BLaER1 (cell line): ENCODE measurements at regions not wholly inside any gene's neighbourhood (a gene's known extent, or its start where the extent isn't known, plus 50 kb on each side); places are given as distances from the start of the nearest gene placed in this dataset.

Experiments
- H3K27ac ChIP-seq: shearing (Covaris generic); formaldehyde crosslinking; 2 replicates; pipeline ENCODE4 v1.8.1; 2022
- H3K27me3 ChIP-seq: shearing (Covaris generic); formaldehyde crosslinking; 2 replicates; pipeline ENCODE4 v1.8.1; 2022
- H3K36me3 ChIP-seq: shearing (Covaris generic); formaldehyde crosslinking; 2 replicates; pipeline ENCODE4 v1.8.1; 2022
- H3K4me1 ChIP-seq: shearing (Covaris generic); formaldehyde crosslinking; 2 replicates; pipeline ENCODE4 v1.8.1; 2022
- H3K4me2 ChIP-seq: shearing (Covaris generic); formaldehyde crosslinking; 2 replicates; pipeline ENCODE4 v1.8.1; 2022
- H3K4me3 ChIP-seq: shearing (Covaris generic); formaldehyde crosslinking; 2 replicates; pipeline ENCODE4 v1.8.1; 2022
- H3K9ac ChIP-seq: shearing (Covaris generic); formaldehyde crosslinking; 2 replicates; pipeline ENCODE4 v1.8.1; 2022
- H3K9me3 ChIP-seq: shearing (Covaris generic); formaldehyde crosslinking; 2 replicates; pipeline ENCODE4 v1.8.1; 2022
- H4K20me1 ChIP-seq: shearing (Covaris generic); formaldehyde crosslinking; 2 replicates; pipeline ENCODE4 v1.8.1; 2022
- Cebpa-rat ChIP-seq: shearing (Covaris generic); IDR thresholded peaks from 2 replicates; pipeline ENCODE4 v1.8.1; 2022

DNA sequence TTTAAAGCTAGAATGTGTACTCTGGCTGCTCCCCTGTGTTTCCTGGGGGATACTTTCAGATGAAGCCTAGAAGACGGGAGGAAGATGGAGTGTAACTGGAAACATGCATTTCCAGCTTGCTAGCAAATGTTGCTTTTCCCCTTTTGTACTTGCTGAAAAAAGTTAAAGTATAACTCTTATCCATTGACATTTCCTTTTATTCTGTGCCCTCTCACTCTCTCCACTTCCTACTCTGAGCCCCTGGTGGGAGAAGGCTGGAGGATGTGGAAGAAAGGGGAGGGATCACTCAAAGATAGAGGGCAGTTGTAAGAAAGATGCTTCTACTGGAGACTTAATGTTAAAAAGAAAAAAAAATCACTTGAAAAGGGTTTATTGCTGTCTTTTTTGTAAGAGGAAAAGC is 396.5 kb downstream of the DTHD1 start:
- H3K36me3 ChIP-seq, result no peaks in the 10 kb centered on the region
- no peaks in the 10 kb centered on the region for H3K4me1 ChIP-seq
- H3K27me3 ChIP-seq, result no peaks in the 10 kb centered on the region
- H3K9ac ChIP-seq, result no peak overlapping the region
- no peaks in the 10 kb centered on the region for H3K9me3 ChIP-seq
- no peak overlapping the region for H3K4me2 ChIP-seq
- TF ChIP-seq Cebpa-rat, result no peak
- H4K20me1 ChIP-seq, result no peaks in the 10 kb centered on the region
- no peak overlapping the region for H3K27ac ChIP-seq
- H3K4me3 ChIP-seq, result no peak overlapping the region

DNA sequence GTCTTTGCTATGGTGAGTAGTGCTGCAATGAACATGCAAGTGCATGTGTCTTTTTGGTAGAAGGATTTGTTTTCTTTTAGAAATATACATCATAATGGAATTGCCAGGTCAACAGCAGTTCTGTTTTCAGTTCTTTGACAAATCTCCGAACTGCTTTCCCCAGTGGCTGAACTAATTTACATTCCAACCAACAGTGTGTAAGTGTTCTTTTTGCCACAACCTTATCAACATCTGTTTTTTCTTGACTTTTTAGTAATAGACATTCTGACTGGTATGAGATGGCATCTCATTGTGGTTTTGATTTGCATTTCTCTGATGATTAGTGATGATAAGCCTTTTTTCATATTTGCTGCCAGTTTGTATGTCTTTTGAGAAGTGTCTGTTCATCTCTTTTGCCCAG is 406.3 kb downstream of the DTHD1 start:
- Histone ChIP-seq H3K4me1 (no peaks in the 10 kb centered on the region), H3K4me3 (no peak overlapping the region), H3K36me3 (no peaks in the 10 kb centered on the region), H3K9me3 (peaks cover 9% of the 10 kb centered on the region; the same call in 1 of the 2 replicates), H3K4me2 (no peak overlapping the region), H4K20me1 (no peaks in the 10 kb centered on the region), H3K27me3 (no peaks in the 10 kb centered on the region), H3K9ac (no peak overlapping the region), H3K27ac (no peak overlapping the region)
- no peak for TF ChIP-seq Cebpa-rat

DNA sequence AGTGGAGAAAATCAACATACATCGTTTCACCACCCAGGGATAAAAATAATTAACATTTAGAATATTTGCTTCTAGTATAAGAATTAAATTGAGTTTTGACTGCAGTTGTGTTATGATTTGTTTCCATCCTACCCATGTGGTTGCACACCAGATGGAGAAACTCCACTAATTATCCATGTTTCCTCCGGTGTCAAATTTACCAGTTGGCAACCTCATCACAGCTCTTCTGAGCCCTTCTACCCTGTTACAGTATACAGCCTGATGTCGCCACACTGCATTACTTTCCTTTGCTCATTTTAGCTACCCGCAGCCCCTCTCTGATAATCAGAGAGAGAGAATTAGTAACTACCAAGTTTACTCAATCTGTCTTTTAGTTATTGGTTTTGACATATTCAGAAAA is 411.2 kb downstream of the DTHD1 start:
- TF ChIP-seq Cebpa-rat, result no peak
- H3K36me3 ChIP-seq, result no peaks in the 10 kb centered on the region
- H3K4me2 ChIP-seq, result no peak overlapping the region
- H4K20me1 ChIP-seq, result no peaks in the 10 kb centered on the region
- no peaks in the 10 kb centered on the region for H3K4me1 ChIP-seq
- H3K27ac ChIP-seq, result no peak overlapping the region
- no peak overlapping the region for H3K4me3 ChIP-seq
- H3K9ac ChIP-seq, result no peak overlapping the region
- H3K9me3 ChIP-seq, result 0 out of 2 replicates have a peak, but pooled peaks cover 6% of the 10 kb centered on the region
- no peaks in the 10 kb centered on the region for H3K27me3 ChIP-seq

- H3K4me1 ChIP-seq, result no peaks in the 10 kb centered on the region
- no peaks in the 10 kb centered on the region for H4K20me1 ChIP-seq
- no peak overlapping the region for H3K27ac ChIP-seq
- TF ChIP-seq Cebpa-rat, result no peak
- H3K9ac ChIP-seq, result no peak overlapping the region
- peaks cover 31% of the 10 kb centered on the region for H3K9me3 ChIP-seq
- no peak overlapping the region for H3K4me2 ChIP-seq
- no peaks in the 10 kb centered on the region for H3K27me3 ChIP-seq
- H3K4me3 ChIP-seq, result no peak overlapping the region
- no peaks in the 10 kb centered on the region for H3K36me3 ChIP-seq
Measured at GRCh38 chr4:36702245-36702644, 420.8 kb downstream of the DTHD1 start.

DNA sequence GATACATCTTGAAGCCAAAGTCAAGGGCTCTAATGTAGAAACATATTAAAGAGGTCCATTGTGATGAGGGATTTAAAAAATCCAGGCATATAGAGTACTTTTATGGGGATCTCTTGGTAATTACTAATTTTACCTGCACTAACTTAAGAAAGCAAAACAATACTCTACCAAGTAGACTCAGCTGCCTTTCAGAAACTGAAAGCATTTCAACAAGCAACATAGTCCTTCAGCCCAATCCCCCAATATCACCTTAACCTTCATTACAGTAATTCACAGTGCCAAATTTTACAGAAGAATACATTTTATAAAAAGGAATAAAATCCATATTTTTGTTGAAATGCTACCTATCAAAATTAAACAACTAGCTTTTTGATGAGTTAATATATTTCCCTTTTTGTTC is 422.9 kb downstream of the DTHD1 start:
- Histone ChIP-seq H3K4me2 (no peak overlapping the region), H3K4me3 (no peak overlapping the region), H3K36me3 (no peaks in the 10 kb centered on the region), H3K9ac (no peak overlapping the region), H3K27me3 (no peaks in the 10 kb centered on the region), H3K4me1 (no peaks in the 10 kb centered on the region), H3K9me3 (peaks cover 31% of the 10 kb centered on the region), H4K20me1 (no peaks in the 10 kb centered on the region), H3K27ac (no peak overlapping the region)
- TF ChIP-seq Cebpa-rat, result no peak

- no peak overlapping the region for H3K27ac ChIP-seq
- H3K4me3 ChIP-seq, result no peak overlapping the region
- H3K9me3 ChIP-seq, result no peaks in the 10 kb centered on the region
- no peaks in the 10 kb centered on the region for H3K36me3 ChIP-seq
- H3K9ac ChIP-seq, result no peak overlapping the region
- H3K4me2 ChIP-seq, result no peak overlapping the region
- H3K4me1 ChIP-seq, result no peaks in the 10 kb centered on the region
- H3K27me3 ChIP-seq, result no peaks in the 10 kb centered on the region
- no peak for TF ChIP-seq Cebpa-rat
- H4K20me1 ChIP-seq, result no peaks in the 10 kb centered on the region
Measured at GRCh38 chr4:36709991-36710390, 428.6 kb downstream of the DTHD1 start.

DNA sequence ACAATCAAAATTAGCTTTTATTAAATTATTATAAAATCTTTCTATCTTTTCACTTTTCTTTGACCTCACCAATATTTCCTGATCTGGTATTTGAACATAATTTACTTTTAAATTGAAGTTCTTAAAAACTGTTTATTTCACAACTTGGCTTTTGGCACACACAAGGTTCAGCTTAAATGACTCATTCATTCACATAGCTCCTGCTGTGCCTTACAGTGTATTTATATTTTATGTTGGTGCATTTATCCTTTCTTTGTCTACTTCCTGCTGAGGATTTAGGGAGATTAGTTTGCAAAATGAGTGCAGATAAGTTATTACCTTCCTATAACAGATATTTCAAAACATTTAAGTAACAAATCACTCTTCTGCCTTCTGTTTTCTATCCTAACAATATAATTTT is 430.6 kb downstream of the DTHD1 start:
- Histone ChIP-seq H3K4me3 (no peak overlapping the region), H3K27ac (no peak overlapping the region), H4K20me1 (no peaks in the 10 kb centered on the region), H3K36me3 (no peaks in the 10 kb centered on the region), H3K4me1 (no peaks in the 10 kb centered on the region), H3K9me3 (no peaks in the 10 kb centered on the region), H3K27me3 (no peaks in the 10 kb centered on the region), H3K4me2 (no peak overlapping the region), H3K9ac (no peak overlapping the region)
- TF ChIP-seq Cebpa-rat, result no peak

DNA sequence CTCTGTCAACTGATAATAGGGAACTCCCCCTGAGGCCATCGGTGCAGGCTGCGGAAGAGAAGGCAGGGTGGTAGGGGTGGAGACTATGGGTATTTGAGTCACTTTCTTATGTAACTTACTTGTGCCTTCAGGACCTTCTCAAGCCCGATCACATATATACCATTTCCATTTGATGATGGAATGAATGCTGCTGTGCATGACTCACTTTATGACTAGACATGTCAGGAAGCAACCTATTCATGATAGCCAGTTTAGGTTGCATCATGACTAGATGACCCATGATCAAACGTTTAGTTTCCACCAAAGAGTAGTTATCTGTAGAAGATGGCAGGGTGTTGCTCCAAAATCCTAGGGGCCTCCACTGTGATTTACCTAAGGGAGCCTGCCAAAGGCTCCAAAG is 435.5 kb downstream of the DTHD1 start:
- H3K4me1 ChIP-seq, result no peaks in the 10 kb centered on the region
- H3K9me3 ChIP-seq, result no peaks in the 10 kb centered on the region
- no peak overlapping the region for H3K4me3 ChIP-seq
- H3K27ac ChIP-seq, result no peak overlapping the region
- H3K9ac ChIP-seq, result no peak overlapping the region
- H3K4me2 ChIP-seq, result no peak overlapping the region
- no peaks in the 10 kb centered on the region for H3K36me3 ChIP-seq
- H3K27me3 ChIP-seq, result no peaks in the 10 kb centered on the region
- TF ChIP-seq Cebpa-rat, result no peak
- H4K20me1 ChIP-seq, result no peaks in the 10 kb centered on the region

DNA sequence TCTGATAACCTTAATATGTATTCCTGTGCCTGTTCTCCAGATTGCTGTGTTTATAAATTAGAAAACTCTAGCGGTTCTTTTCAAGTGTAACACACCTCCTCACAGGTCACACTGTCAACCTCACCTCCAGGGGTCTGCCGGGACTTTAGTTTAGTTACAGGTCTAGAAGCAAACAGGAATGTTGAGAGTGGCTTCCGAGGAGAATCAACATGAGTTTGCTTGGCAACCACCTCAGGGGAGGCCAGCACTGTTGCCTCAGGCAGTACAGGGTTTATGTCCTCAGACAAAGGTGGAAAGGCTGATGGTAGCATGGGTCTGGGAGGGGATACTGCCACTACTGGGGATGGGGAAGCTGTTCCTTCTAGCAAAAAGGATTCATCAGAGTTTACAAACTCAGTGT is 438.0 kb downstream of the DTHD1 start:
- H3K4me1 ChIP-seq, result no peaks in the 10 kb centered on the region
- no peak overlapping the region for H3K9ac ChIP-seq
- no peak overlapping the region for H3K4me3 ChIP-seq
- no peaks in the 10 kb centered on the region for H4K20me1 ChIP-seq
- no peak for TF ChIP-seq Cebpa-rat
- no peaks in the 10 kb centered on the region for H3K9me3 ChIP-seq
- no peaks in the 10 kb centered on the region for H3K27me3 ChIP-seq
- H3K4me2 ChIP-seq, result no peak overlapping the region
- no peak overlapping the region for H3K27ac ChIP-seq
- H3K36me3 ChIP-seq, result no peaks in the 10 kb centered on the region

DNA sequence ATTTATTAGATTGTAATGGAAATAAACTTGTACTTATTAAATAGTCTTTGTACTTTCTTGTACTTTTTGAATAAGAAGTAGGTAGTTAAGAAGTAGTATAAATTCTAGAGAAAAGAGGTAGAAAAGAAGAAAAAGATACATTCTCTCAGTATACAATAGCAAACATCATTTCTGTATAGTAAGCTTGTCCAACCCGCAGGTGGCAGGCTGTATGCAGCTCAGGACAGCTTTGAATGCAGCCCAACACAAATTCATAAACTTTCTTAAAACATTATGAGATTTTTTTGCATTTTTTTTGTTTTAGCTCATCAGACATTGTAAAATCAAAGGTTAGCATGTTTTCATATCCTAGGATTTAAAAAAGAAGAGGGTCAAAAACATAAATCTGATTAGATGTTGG is 441.6 kb downstream of the DTHD1 start:
- no peak for TF ChIP-seq Cebpa-rat
- Histone ChIP-seq H3K36me3 (no peaks in the 10 kb centered on the region), H3K4me1 (no peaks in the 10 kb centered on the region), H3K9me3 (no peaks in the 10 kb centered on the region), H4K20me1 (no peaks in the 10 kb centered on the region), H3K4me2 (no peak overlapping the region), H3K4me3 (no peak overlapping the region), H3K27me3 (no peaks in the 10 kb centered on the region), H3K27ac (no peak overlapping the region), H3K9ac (no peak overlapping the region)

GRCh38 chr4:36734334-36734733 is 452.9 kb downstream of the DTHD1 start:
- Histone ChIP-seq H3K9me3 (no peaks in the 10 kb centered on the region), H3K27me3 (no peaks in the 10 kb centered on the region), H3K4me3 (no peak overlapping the region), H3K4me1 (no peaks in the 10 kb centered on the region), H3K36me3 (no peaks in the 10 kb centered on the region), H3K4me2 (no peak overlapping the region), H4K20me1 (no peaks in the 10 kb centered on the region), H3K27ac (no peak overlapping the region), H3K9ac (no peak overlapping the region)
- TF ChIP-seq Cebpa-rat, result no peak
